ENCODE measurements at regions not wholly inside any gene's neighbourhood (a gene's known extent, or its start where the extent isn't known, plus 50 kb on each side); places are given as distances from the start of the nearest gene placed in this dataset.

DNA sequence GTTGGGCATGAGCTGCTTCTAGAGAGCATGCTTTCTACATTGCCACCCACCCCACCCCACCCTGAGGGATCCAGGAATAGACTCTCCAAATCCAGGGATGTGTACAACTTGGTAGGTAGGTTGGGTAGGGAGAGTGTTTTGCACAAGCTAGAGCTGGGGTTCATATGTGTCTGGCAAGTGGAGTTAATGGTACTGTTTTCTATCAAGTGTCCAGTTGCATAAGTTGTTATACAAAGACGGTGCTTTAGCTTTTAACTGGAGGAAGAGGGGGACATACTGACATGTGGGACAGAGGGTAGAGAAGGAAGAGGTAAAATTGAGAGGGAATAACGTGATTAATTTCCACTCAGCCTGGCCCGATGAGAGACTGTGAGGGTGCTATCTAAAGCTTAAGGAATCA, 51.0 kb upstream of the TNC start:
- Histone ChIP-seq H3K9me3 (ENCODE audit: control insufficient read depth, low read depth, low read length) (no peaks in the 10 kb centered on the region), H3K36me3 (ENCODE audit: control insufficient read depth, insufficient read depth, low read length) (no peaks in the 10 kb centered on the region), H3K27ac (ENCODE audit: low read length) (no peak overlapping the region), H3K4me3 (ENCODE audit: low read length) (no peak overlapping the region), H3K27me3 (ENCODE audit: control insufficient read depth, insufficient read depth, low read length) (peaks cover 2% of the 10 kb centered on the region), H3K4me1 (ENCODE audit: control insufficient read depth, insufficient read depth, low read length) (no peaks in the 10 kb centered on the region)
- no peak for DNase-seq
- 90% methylated on average over 3 of the region's 3 CpGs for WGBS (ENCODE audit: insufficient coverage, low lambda C conversion rate)

DNA sequence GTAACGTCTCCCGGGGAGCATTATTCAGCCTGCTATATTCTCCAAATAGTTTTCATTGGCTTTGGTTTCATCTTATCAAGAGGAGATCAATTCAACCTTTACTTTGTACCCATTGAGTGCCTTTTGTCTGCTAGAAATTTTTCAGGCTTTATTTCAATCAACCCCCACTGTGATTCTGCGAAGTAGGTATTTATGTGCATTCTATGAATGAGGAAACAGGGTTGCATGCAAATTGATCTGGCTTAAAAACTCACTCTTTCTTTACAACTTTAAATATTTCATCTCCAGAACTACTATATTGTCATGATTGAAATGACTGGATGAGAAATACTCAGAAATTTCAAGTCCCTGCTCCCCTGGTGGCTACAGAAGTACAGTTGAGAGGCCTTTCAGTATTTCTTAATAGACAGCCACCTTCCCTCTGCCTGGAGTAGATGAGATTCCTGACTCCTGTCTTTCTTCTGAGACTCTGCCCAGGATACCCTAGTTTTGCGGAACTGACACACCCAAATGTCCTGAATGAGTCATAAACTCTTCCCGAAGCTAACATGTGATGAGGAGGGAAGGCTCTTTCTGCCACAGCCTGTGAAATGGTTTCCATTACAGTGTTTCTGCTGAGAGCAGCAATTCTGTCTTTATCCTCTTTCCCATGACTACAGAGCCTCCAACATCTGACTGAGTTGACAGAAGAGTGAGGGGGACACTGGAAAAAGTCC, 52.6 kb upstream of the TNC start:
- Histone ChIP-seq H3K9me3 (ENCODE audit: control insufficient read depth, low read depth, low read length) (no peaks in the 10 kb centered on the region), H3K27me3 (ENCODE audit: control insufficient read depth, insufficient read depth, low read length) (peaks cover 2% of the 10 kb centered on the region), H3K27ac (ENCODE audit: low read length) (peak overlapping the region; percentile 18), H3K36me3 (ENCODE audit: control insufficient read depth, insufficient read depth, low read length) (no peaks in the 10 kb centered on the region), H3K4me3 (ENCODE audit: low read length) (no peak overlapping the region), H3K4me1 (ENCODE audit: control insufficient read depth, insufficient read depth, low read length) (no peaks in the 10 kb centered on the region)
- WGBS (ENCODE audit: insufficient coverage, low lambda C conversion rate): 57% methylated on average over 1 of the region's 5 CpGs
- DNase-seq: peak; percentile 78 to 83

DNA sequence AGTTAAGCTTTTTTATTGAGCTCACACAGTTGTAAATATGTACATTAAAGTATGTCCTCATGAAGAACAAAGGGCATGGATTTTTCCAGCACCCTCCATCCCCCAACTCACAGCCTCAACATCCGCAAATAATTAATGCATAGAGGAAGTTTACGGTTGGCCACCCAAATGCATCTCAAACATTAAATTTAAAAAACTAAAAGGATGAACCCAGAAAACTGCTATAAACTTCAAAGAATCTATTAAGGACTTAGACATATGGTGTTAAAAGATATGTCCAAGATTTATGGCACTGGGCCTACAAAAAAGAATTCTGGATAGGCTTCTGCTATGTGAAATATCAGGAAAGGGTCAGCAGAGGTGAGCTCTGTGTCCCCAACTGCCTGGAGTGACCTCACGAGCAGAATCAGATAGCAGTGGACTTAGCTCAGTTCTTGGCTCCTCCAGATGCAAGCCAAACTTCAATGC, 54.0 kb upstream of the TNC start:
- no peaks in the 10 kb centered on the region for H3K36me3 ChIP-seq (ENCODE audit: control insufficient read depth, insufficient read depth, low read length)
- no peak overlapping the region for H3K27ac ChIP-seq (ENCODE audit: low read length)
- WGBS (ENCODE audit: insufficient coverage, low lambda C conversion rate): 100% methylated on average over 1 of the region's 3 CpGs
- no peaks in the 10 kb centered on the region for H3K9me3 ChIP-seq (ENCODE audit: control insufficient read depth, low read depth, low read length)
- H3K4me3 ChIP-seq (ENCODE audit: low read length): no peak overlapping the region
- peaks cover 2% of the 10 kb centered on the region for H3K27me3 ChIP-seq (ENCODE audit: control insufficient read depth, insufficient read depth, low read length)
- DNase-seq: no peak
- H3K4me1 ChIP-seq (ENCODE audit: control insufficient read depth, insufficient read depth, low read length): no peaks in the 10 kb centered on the region

DNA sequence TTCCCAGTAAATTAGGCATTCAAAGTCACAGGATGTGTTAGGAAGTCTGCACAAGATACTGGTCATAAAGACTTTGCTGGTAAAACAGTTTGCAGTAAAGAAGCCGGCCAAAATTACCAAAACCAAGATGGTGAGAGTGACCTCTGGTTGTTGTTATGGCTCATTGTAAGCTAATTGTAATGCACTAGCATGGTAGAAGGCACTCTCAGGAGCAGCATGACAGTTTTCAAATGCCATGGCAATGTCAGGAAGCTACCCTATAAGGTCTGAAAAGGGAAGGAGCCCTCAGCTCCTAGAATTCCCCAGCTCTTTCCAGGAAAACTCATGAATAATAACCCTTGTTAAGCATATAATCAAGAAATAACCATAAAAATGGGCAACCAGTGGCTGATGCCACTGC, 64.3 kb upstream of the TNC start:
- no peaks in the 10 kb centered on the region for H3K36me3 ChIP-seq (ENCODE audit: control insufficient read depth, insufficient read depth, low read length)
- no CpG with 5 or more reads among the region's 1 CpG for WGBS (ENCODE audit: insufficient coverage, low lambda C conversion rate)
- no peak overlapping the region for H3K27ac ChIP-seq (ENCODE audit: low read length)
- DNase-seq: no peak
- no peak overlapping the region for H3K4me3 ChIP-seq (ENCODE audit: low read length)
- H3K27me3 ChIP-seq (ENCODE audit: control insufficient read depth, insufficient read depth, low read length): no peaks in the 10 kb centered on the region
- no peaks in the 10 kb centered on the region for H3K9me3 ChIP-seq (ENCODE audit: control insufficient read depth, low read depth, low read length)
- no peaks in the 10 kb centered on the region for H3K4me1 ChIP-seq (ENCODE audit: control insufficient read depth, insufficient read depth, low read length)

DNA sequence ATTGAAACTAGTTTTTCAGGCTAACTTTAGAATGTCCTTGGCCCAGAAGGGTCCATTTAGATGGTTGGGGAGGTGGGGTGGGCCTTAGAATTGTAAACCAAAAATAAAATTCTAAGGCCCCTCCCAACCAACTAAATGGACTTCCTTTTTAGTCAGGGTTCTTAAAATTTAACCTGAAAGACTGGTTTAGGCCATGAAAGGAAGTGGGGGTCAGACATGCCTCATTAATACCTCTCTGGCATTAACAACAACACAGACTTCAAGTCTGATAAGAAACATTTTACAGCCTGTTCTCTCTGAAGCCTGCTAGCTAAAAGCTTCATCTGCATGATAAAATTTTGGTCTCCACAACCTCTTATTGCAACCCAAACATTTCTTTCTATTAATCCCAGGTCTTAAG, 65.5 kb upstream of the TNC start:
- no peaks in the 10 kb centered on the region for H3K4me1 ChIP-seq (ENCODE audit: control insufficient read depth, insufficient read depth, low read length)
- no peak overlapping the region for H3K27ac ChIP-seq (ENCODE audit: low read length)
- DNase-seq: no peak
- no peak overlapping the region for H3K4me3 ChIP-seq (ENCODE audit: low read length)
- no peaks in the 10 kb centered on the region for H3K27me3 ChIP-seq (ENCODE audit: control insufficient read depth, insufficient read depth, low read length)
- no peaks in the 10 kb centered on the region for H3K36me3 ChIP-seq (ENCODE audit: control insufficient read depth, insufficient read depth, low read length)
- no peaks in the 10 kb centered on the region for H3K9me3 ChIP-seq (ENCODE audit: control insufficient read depth, low read depth, low read length)

- WGBS (ENCODE audit: insufficient coverage, low lambda C conversion rate): 100% methylated on average over 2 of the region's 2 CpGs
These were observed 71.7 kb upstream of the TNC start for GRCh38 chr9:115189686-115190085.

GRCh38 chr9:115191667-115192066, 73.7 kb upstream of the TNC start:
- Histone ChIP-seq H3K36me3 (ENCODE audit: control insufficient read depth, insufficient read depth, low read length) (no peaks in the 10 kb centered on the region), H3K4me3 (ENCODE audit: low read length) (no peak overlapping the region), H3K9me3 (ENCODE audit: control insufficient read depth, low read depth, low read length) (no peaks in the 10 kb centered on the region), H3K27me3 (ENCODE audit: control insufficient read depth, insufficient read depth, low read length) (no peaks in the 10 kb centered on the region), H3K4me1 (ENCODE audit: control insufficient read depth, insufficient read depth, low read length) (peaks cover 10% of the 10 kb centered on the region), H3K27ac (ENCODE audit: low read length) (no peak overlapping the region)
- no CpG with 5 or more reads among the region's 3 CpGs for WGBS (ENCODE audit: insufficient coverage, low lambda C conversion rate)
- DNase-seq: no peak

More at GRCh38 chr9:115189686-115190085, 71.7 kb upstream of the TNC start:
- Histone ChIP-seq H3K27ac (ENCODE audit: low read length) (no peak overlapping the region), H3K4me1 (ENCODE audit: control insufficient read depth, insufficient read depth, low read length) (peaks cover 10% of the 10 kb centered on the region), H3K27me3 (ENCODE audit: control insufficient read depth, insufficient read depth, low read length) (no peaks in the 10 kb centered on the region), H3K9me3 (ENCODE audit: control insufficient read depth, low read depth, low read length) (no peaks in the 10 kb centered on the region), H3K36me3 (ENCODE audit: control insufficient read depth, insufficient read depth, low read length) (no peaks in the 10 kb centered on the region), H3K4me3 (ENCODE audit: low read length) (no peak overlapping the region)
- no peak for DNase-seq

- 0% methylated on average over 1 of the region's 3 CpGs for WGBS (ENCODE audit: insufficient coverage, low lambda C conversion rate)
- DNase-seq: peak in 1 of 2 donors; percentile 79
- no peak overlapping the region for H3K27ac ChIP-seq (ENCODE audit: low read length)
- peaks cover 10% of the 10 kb centered on the region for H3K4me1 ChIP-seq (ENCODE audit: control insufficient read depth, insufficient read depth, low read length)
- no peaks in the 10 kb centered on the region for H3K36me3 ChIP-seq (ENCODE audit: control insufficient read depth, insufficient read depth, low read length)
- H3K9me3 ChIP-seq (ENCODE audit: control insufficient read depth, low read depth, low read length): no peaks in the 10 kb centered on the region
- H3K27me3 ChIP-seq (ENCODE audit: control insufficient read depth, insufficient read depth, low read length): no peaks in the 10 kb centered on the region
- H3K4me3 ChIP-seq (ENCODE audit: low read length): no peak overlapping the region
These were observed 74.3 kb upstream of the TNC start for GRCh38 chr9:115192280-115192679.

DNA sequence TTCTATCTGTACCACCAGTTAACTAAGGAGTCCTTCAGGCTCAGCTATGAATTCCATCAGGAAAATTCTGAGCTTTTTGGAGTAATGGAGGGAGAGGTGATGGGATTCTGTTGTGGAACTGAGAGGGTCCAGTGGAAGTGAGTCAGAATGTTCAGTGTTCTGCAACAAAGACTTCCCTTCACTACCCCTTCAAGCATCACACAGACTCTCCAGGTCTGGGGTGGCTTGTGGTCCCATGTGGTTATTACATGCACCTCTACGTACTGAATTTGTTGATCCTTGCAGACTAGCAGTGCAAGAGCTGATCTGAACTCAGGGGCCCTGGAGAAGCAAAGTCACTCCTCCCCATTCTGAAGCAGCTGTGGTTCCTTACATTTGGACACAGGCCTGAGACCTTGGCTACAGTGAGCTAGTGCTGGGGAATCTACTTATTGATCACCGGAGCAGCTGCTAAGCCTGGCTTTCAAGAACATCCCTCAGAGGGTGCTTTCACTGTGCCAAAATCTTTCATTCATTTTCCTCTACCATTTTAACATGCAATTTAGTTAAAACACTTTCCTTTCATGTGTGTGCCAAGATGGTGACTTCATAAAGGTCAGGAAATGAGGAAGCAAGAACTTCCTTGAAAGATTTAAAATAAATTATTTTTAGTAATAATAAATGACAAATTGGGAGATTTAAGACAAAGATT, 75.0 kb upstream of the TNC start:
- Histone ChIP-seq H3K27ac (ENCODE audit: low read length) (no peak overlapping the region), H3K4me1 (ENCODE audit: control insufficient read depth, insufficient read depth, low read length) (peaks cover 10% of the 10 kb centered on the region), H3K27me3 (ENCODE audit: control insufficient read depth, insufficient read depth, low read length) (no peaks in the 10 kb centered on the region), H3K9me3 (ENCODE audit: control insufficient read depth, low read depth, low read length) (no peaks in the 10 kb centered on the region), H3K4me3 (ENCODE audit: low read length) (no peak overlapping the region), H3K36me3 (ENCODE audit: control insufficient read depth, insufficient read depth, low read length) (no peaks in the 10 kb centered on the region)
- no peak for DNase-seq
- no CpG with 5 or more reads among the region's 2 CpGs for WGBS (ENCODE audit: insufficient coverage, low lambda C conversion rate)

DNA sequence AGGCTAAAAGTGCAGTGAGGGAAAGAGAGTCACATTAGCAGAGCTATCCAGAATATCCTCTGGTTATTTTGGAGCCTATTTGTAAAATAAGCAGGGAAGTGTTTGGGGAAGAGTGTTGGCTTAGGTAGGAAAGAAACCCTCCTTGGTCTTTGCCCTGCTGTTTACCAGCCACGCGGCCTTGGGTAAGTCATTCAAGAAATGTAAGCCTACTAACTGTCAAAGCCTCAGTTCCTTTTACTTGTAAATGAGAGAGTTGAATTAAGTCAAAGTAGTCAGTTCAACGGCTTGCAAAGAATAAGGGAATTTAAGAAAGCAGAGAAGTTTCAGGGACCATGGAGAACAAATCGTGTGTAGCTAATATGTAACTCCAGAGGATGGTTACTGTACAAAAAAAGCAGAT, 75.8 kb upstream of the TNC start:
- no peak for DNase-seq
- Histone ChIP-seq H3K9me3 (ENCODE audit: control insufficient read depth, low read depth, low read length) (no peaks in the 10 kb centered on the region), H3K4me1 (ENCODE audit: control insufficient read depth, insufficient read depth, low read length) (peaks cover 10% of the 10 kb centered on the region), H3K27ac (ENCODE audit: low read length) (no peak overlapping the region), H3K36me3 (ENCODE audit: control insufficient read depth, insufficient read depth, low read length) (no peaks in the 10 kb centered on the region), H3K27me3 (ENCODE audit: control insufficient read depth, insufficient read depth, low read length) (peaks cover 2% of the 10 kb centered on the region), H3K4me3 (ENCODE audit: low read length) (no peak overlapping the region)
- 73% methylated on average over 3 of the region's 4 CpGs for WGBS (ENCODE audit: insufficient coverage, low lambda C conversion rate)

GRCh38 chr9:115194216-115194615, 76.3 kb upstream of the TNC start:
- peaks cover 10% of the 10 kb centered on the region for H3K4me1 ChIP-seq (ENCODE audit: control insufficient read depth, insufficient read depth, low read length)
- H3K9me3 ChIP-seq (ENCODE audit: control insufficient read depth, low read depth, low read length): no peaks in the 10 kb centered on the region
- H3K36me3 ChIP-seq (ENCODE audit: control insufficient read depth, insufficient read depth, low read length): no peaks in the 10 kb centered on the region
- H3K4me3 ChIP-seq (ENCODE audit: low read length): no peak overlapping the region
- no peak for DNase-seq
- H3K27ac ChIP-seq (ENCODE audit: low read length): no peak overlapping the region
- H3K27me3 ChIP-seq (ENCODE audit: control insufficient read depth, insufficient read depth, low read length): peaks cover 2% of the 10 kb centered on the region

All from large intestine (tissue), 3 donors.